Transverse colon (tissue), 4 donors: ENCODE measurements at regions not wholly inside any gene's neighbourhood (a gene's known extent, or its start where the extent isn't known, plus 50 kb on each side); places are given as distances from the start of the nearest gene placed in this dataset.

Experiments used
- DNase-seq: peaks from one replicate; pipeline ENCODE4 v3.0.0-alpha.2; 2019
- H3K27ac ChIP-seq, 4 donors: fragments of 200-600 bp; sonication (generic); 2 replicates each; pipeline ENCODE4 v1.5.1; 2016 to 2018; ENCODE audit warnings: inconsistent platforms in 4 of 4
- H3K27me3 ChIP-seq: fragments of 200-600 bp; sonication (generic); 2 replicates; pipeline ENCODE4 v1.5.1; 2017; ENCODE audit warnings: inconsistent platforms
- H3K36me3 ChIP-seq, 4 donors: fragments of 200-600 bp; sonication (generic); 2 replicates each; pipeline ENCODE4 v1.5.1; 2017 to 2019; ENCODE audit warnings: inconsistent platforms in 4 of 4
- H3K4me1 ChIP-seq, 4 donors: fragments of 200-600 bp; sonication (generic); 2 replicates each; pipeline ENCODE4 v1.5.1; 2017 to 2020; ENCODE audit warnings: inconsistent platforms in 4 of 4
- H3K4me3 ChIP-seq, 4 donors: fragments of 200-600 bp; sonication (generic); 1 replicate in 1 of 4; 2 replicates in 3 of 4; pipeline versions ENCODE4 v1.5.1 to v1.6.1; 2017 to 2019; ENCODE audit warnings: inconsistent platforms in 4 of 4
- H3K9me3 ChIP-seq, 2 donors: fragments of 200-600 bp; sonication (generic); 2 replicates each; pipeline ENCODE4 v1.5.1; 2017 to 2019; ENCODE audit warnings: inconsistent platforms in 2 of 2
- EP300 ChIP-seq: sonication (generic); formaldehyde crosslinking; IDR thresholded peaks from one replicate; pipeline ENCODE4 v1.6.1; 2017; ENCODE audit warnings: antibody characterized with exemption, low read depth
- POLR2A ChIP-seq: fragments of 450-650 bp; IDR thresholded peaks from one replicate; pipeline ENCODE4 v1.6.1; 2016; ENCODE audit warnings: antibody characterized with exemption, mild to moderate bottlenecking, moderate library complexity
- POLR2AphosphoS5 ChIP-seq, 3 donors: sonication (generic); formaldehyde crosslinking; IDR thresholded peaks; one replicate each; pipeline ENCODE4 v1.6.1; 2016; ENCODE audit warnings: antibody characterized with exemption in 3 of 3
- in situ Hi-C, 4 donors: fragments of 200-750 bp; cut with MboI; loops; one replicate each; pipeline versions ENCODE4 v1.15.0 to v1.15.1; 2017; ENCODE audit warnings: low sequenced_read_pairs in 3 of 4, low pct_ligation_motif_present in 1 of 4, low pct_unique_long_range_greater_than_20kb in 1 of 4
- intact Hi-C: fragments of 100-400 bp; cut with DNase I; formaldehyde crosslinking; loops from one replicate; pipeline ENCODE4 v1.15.1; 2023; ENCODE audit warnings: low total_unique reads
- TF ChIP-seq, protein P1 (sequence below), 5 experiments: fragments of 200-600 bp in 3 of 5; fragments of 450-650 bp in 2 of 5; sonication (generic) in 3 of 5; IDR thresholded peaks; 1 replicate in 2 of 5; 2 replicates in 3 of 5; pipeline ENCODE4 v1.5.1; 2016 to 2017; ENCODE audit warnings: antibody characterized with exemption in 5 of 5, inconsistent platforms in 3 of 5, mild to moderate bottlenecking in 2 of 5, moderate library complexity in 1 of 5

DNA sequence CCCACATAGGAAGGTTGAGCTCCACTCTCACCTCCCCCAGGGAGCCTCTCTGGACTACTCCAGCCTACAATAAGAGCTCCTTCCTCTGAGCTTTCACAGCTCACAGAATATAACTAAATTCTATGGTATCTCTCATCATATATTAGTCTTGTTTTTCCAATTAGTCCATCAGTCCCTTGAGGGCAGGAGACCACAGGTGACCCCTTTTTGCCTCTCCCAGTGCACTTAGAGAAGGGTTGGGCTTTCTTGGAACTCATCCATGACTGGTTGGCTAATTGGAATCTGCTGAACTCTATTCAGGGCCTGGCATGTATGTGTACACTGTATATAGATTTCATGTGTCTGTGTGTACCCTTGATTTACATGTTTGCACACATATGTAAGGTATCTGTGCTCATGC, 50.4 kb upstream of the ARAP3 start:
- intact Hi-C loops (no loop called here), in situ Hi-C loops (no loop called here)

More for the DNA sequence above, 50.4 kb upstream of the ARAP3 start:
- Histone ChIP-seq H3K9me3 (no peaks in the 10 kb centered on the region), H3K27ac (no peak overlapping the region), H3K4me3 (no peak overlapping the region), H3K36me3 (no peaks in the 10 kb centered on the region), H3K27me3 (peaks cover 4% of the 10 kb centered on the region), H3K4me1 (no peaks in the 10 kb centered on the region)
- DNase-seq, result no peak
- no peak for TF ChIP-seq POLR2AphosphoS5 (IDR thresholded peaks at IDR 0.05)
- TF ChIP-seq, protein P1, sequence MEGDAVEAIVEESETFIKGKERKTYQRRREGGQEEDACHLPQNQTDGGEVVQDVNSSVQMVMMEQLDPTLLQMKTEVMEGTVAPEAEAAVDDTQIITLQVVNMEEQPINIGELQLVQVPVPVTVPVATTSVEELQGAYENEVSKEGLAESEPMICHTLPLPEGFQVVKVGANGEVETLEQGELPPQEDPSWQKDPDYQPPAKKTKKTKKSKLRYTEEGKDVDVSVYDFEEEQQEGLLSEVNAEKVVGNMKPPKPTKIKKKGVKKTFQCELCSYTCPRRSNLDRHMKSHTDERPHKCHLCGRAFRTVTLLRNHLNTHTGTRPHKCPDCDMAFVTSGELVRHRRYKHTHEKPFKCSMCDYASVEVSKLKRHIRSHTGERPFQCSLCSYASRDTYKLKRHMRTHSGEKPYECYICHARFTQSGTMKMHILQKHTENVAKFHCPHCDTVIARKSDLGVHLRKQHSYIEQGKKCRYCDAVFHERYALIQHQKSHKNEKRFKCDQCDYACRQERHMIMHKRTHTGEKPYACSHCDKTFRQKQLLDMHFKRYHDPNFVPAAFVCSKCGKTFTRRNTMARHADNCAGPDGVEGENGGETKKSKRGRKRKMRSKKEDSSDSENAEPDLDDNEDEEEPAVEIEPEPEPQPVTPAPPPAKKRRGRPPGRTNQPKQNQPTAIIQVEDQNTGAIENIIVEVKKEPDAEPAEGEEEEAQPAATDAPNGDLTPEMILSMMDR (IDR thresholded peaks at IDR 0.05), result no peak
- no peak for TF ChIP-seq EP300
- TF ChIP-seq POLR2A, result no peak
